GM06990 (cell line): ENCODE measurements at regions not wholly inside any gene's neighbourhood (a gene's known extent, or its start where the extent isn't known, plus 50 kb on each side); places are given as distances from the start of the nearest gene placed in this dataset.

ENCODE experiments used
- DNase-seq: peaks from one replicate; pipeline ENCODE4 v3.0.0-alpha.2; 2011; ENCODE audit not compliant: insufficient read length; ENCODE audit errors: extremely low read depth
- H3K27me3 ChIP-seq: replicated peaks from 2 replicates; pipeline ENCODE4 v1.6.0; 2011; ENCODE audit warnings: low read length; ENCODE audit not compliant: control insufficient read depth, insufficient read depth
- H3K36me3 ChIP-seq: 2 replicates; pipeline ENCODE4 v1.5.1; 2011; ENCODE audit warnings: low read length; ENCODE audit not compliant: control insufficient read depth, insufficient read depth
- H3K4me3 ChIP-seq: replicated peaks from 2 replicates; pipeline ENCODE4 v1.5.1; 2011; ENCODE audit warnings: low read depth, mild to moderate bottlenecking, control low read depth, low read length
- TF ChIP-seq, protein P1 (sequence below): IDR thresholded peaks from 2 replicates; pipeline ENCODE4 v1.5.1; 2011; ENCODE audit warnings: low read length, control low read depth, mild to moderate bottlenecking, inconsistent platforms; ENCODE audit not compliant: insufficient read depth, poor library complexity, severe bottlenecking

DNA sequence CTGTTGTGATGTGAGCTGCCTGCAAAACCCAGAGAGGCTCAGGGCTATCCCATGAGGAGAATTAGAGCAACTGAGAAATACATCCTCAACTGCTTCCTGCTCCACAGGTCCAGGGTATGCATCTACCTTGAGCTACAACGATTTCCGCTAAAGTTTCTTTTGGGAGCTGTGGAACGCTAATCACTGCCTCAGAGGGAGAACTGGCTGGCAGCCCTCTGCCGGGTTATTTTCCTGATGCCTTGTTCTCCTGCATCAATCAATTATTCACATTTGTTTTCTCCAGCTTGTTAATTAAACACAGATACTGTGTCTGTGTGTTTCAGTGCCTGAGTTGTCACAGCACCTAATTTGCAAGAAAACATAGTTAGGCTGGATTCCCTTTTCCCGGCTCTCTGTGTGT is 211.1 kb upstream of the PLET1 start:
- no peak overlapping the region for H3K4me3 ChIP-seq
- TF ChIP-seq, protein P1, sequence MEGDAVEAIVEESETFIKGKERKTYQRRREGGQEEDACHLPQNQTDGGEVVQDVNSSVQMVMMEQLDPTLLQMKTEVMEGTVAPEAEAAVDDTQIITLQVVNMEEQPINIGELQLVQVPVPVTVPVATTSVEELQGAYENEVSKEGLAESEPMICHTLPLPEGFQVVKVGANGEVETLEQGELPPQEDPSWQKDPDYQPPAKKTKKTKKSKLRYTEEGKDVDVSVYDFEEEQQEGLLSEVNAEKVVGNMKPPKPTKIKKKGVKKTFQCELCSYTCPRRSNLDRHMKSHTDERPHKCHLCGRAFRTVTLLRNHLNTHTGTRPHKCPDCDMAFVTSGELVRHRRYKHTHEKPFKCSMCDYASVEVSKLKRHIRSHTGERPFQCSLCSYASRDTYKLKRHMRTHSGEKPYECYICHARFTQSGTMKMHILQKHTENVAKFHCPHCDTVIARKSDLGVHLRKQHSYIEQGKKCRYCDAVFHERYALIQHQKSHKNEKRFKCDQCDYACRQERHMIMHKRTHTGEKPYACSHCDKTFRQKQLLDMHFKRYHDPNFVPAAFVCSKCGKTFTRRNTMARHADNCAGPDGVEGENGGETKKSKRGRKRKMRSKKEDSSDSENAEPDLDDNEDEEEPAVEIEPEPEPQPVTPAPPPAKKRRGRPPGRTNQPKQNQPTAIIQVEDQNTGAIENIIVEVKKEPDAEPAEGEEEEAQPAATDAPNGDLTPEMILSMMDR, result no peak
- no peak for DNase-seq
- no peaks in the 10 kb centered on the region; the same call in 1 of the 2 replicates for H3K27me3 ChIP-seq
- no peaks in the 10 kb centered on the region for H3K36me3 ChIP-seq

DNA sequence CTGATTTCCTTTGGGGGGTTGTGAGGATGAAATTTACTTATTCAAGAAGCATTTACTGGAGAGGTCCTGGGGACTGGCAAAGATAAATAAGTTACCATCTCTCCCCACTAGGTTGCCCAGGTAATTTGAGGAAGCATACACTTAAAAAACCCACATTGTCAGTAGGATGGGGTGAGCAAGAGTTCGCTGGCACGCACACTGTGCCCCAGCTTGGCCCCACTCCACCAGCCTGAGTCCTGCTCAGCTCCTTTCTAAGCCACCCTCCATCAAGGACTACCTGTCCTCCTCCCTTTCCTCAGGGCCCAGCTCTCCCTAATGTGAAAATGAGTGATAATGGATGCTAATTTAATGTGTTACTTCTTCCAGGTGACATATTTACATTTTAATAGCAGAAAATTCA is 216.5 kb upstream of the PLET1 start:
- Histone ChIP-seq H3K36me3 (no peaks in the 10 kb centered on the region), H3K4me3 (no peak overlapping the region), H3K27me3 (no peaks in the 10 kb centered on the region; the same call in none of the 2 replicates)
- TF ChIP-seq, protein P1, result no peak
- no peak for DNase-seq

DNA sequence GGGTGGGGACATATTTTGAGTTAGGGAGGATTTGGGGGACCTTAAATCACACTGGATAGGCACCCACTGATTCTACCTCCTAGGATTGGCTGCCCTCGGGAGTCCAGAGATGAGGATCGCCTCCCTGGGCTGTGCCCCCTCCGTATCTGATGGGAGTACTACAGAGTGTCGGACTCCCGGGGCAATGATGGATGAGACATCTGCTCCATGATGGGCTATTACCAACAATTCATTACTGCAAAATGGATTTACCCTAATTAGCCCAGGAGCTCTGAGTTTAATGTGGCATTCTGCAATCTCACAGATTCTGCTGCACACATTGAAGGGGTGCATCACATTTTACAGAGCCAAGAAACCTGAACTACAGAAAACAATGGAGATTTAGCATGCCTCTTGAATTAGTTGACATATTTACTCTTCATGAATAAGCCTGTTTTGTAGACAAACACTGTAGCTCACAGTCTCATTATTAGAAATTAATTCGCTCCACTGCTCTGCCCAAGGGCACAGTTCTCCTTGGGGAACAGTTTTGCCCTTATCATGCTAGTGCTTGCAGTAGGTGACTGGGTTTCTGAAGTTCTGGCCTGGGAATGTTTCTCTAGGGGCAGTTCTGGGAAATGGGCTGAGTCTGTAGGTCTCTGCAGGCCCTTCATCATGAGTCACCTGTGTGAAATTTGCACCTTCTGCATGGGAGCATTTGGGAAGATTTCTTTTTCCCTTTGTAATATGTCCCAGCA is 217.1 kb upstream of the PLET1 start:
- no peak for DNase-seq

DNA sequence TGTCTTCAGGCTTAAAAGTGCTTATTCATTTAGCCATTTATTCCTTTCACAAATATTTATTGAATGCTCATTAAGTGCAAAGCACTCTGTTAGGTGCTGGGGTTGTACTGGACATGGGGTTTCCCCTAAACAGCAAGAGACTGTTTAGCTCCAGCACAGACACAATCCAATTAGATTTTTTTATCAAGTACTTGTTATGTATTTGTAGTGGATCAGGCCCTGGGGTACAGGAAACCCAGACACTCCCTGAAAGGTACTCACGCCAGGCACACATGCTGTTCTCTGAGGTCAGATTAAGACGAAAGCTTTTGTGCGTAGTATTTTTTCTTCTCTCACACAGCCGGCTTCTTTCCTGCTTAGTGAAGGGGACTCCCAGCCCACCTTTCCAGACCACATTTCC is 218.1 kb upstream of the PLET1 start:
- Histone ChIP-seq H3K4me3 (no peak overlapping the region), H3K27me3 (no peaks in the 10 kb centered on the region; the same call in none of the 2 replicates), H3K36me3 (no peaks in the 10 kb centered on the region)
- DNase-seq, result no peak
- TF ChIP-seq, protein P1, result no peak

More for the DNA sequence above, 217.1 kb upstream of the PLET1 start:
- TF ChIP-seq, protein P1, result no peak
- H3K36me3 ChIP-seq, result no peaks in the 10 kb centered on the region
- H3K27me3 ChIP-seq, result no peaks in the 10 kb centered on the region; the same call in none of the 2 replicates
- H3K4me3 ChIP-seq, result no peak overlapping the region

DNA sequence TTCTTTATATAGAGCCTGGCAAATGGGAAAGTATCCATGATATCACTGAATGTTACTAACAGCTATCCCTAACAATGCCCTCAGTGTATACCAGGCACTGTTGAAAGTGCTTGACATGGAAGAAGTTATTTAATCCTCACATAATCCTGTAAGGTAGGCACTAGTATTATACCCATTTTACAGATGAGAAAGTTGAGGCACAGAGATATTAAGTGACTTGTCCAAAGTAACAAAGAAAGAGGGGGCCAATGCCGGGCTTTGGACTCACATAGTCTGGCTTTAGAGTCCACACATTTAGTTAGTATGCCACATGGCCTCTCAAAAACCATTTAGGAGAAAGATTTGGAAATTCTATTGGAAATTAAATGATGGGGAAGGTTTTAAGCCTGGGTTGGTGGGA is 220.8 kb upstream of the PLET1 start:
- no peak for DNase-seq
- H3K36me3 ChIP-seq, result no peaks in the 10 kb centered on the region
- no peak overlapping the region for H3K4me3 ChIP-seq
- TF ChIP-seq, protein P1, result no peak
- no peaks in the 10 kb centered on the region; the same call in none of the 2 replicates for H3K27me3 ChIP-seq
